SK-N-SH treated with all-trans-retinoic acid at 6 μM for 48 hours (cell line): ENCODE measurements at regions not wholly inside any gene's neighbourhood (a gene's known extent, or its start where the extent isn't known, plus 50 kb on each side); places are given as distances from the start of the nearest gene placed in this dataset.
"Not testable (repeated sequence)": the region's sequence is repeated elsewhere in the genome, so short reads cannot be mapped to it uniquely, and the experiment has no call there.

Source experiments
- ARNTL ChIP-seq: fragments of 450-650 bp; formaldehyde crosslinking; IDR thresholded peaks from 2 replicates; pipeline ENCODE4 v1.5.0; 2020; ENCODE audit warnings: low read depth, mild to moderate bottlenecking, moderate library complexity, borderline replicate concordance
- CSRNP3 ChIP-seq: fragments of 250-450 bp; sonication (Bioruptor Pico); IDR thresholded peaks from 2 replicates; pipeline ENCODE4 v1.5.1; 2021; ENCODE audit warnings: mild to moderate bottlenecking, moderate library complexity
- GLIS3 ChIP-seq: fragments of 250-450 bp; sonication (Bioruptor Pico); IDR thresholded peaks from 2 replicates; pipeline ENCODE4 v1.5.0; 2020; ENCODE audit warnings: mild to moderate bottlenecking, moderate library complexity
- PATZ1 ChIP-seq: fragments of 250-450 bp; sonication (Bioruptor Pico); IDR thresholded peaks from 2 replicates; pipeline ENCODE4 v1.8.0; 2020; ENCODE audit warnings: mild to moderate bottlenecking, moderate library complexity, borderline replicate concordance
- POU6F1 ChIP-seq: fragments of 250-450 bp; sonication (Bioruptor Pico); IDR thresholded peaks from 2 replicates; pipeline ENCODE4 v1.8.0; 2021; ENCODE audit warnings: low read depth, mild to moderate bottlenecking, moderate library complexity, borderline replicate concordance
- RARB ChIP-seq: fragments of 250-450 bp; sonication (Bioruptor Pico); IDR thresholded peaks from 2 replicates; pipeline ENCODE4 v1.8.0; 2021; ENCODE audit warnings: mild to moderate bottlenecking, moderate library complexity
- TOX ChIP-seq: fragments of 250-450 bp; sonication (Bioruptor Pico); IDR thresholded peaks from 2 replicates; pipeline ENCODE4 v1.8.0; 2021; ENCODE audit warnings: mild to moderate bottlenecking, moderate library complexity, borderline replicate concordance
- TSHZ2 ChIP-seq: fragments of 250-450 bp; sonication (Bioruptor Pico); IDR thresholded peaks from 2 replicates; pipeline ENCODE4 v1.5.0; 2020; ENCODE audit warnings: mild to moderate bottlenecking, moderate library complexity
- ZFP30 ChIP-seq: fragments of 450-650 bp; formaldehyde crosslinking; IDR thresholded peaks from 2 replicates; pipeline ENCODE4 v1.5.0; 2022; ENCODE audit warnings: mild to moderate bottlenecking, moderate library complexity

- not testable (repeated sequence) for TF ChIP-seq POU6F1 (CRISPR knock-in tag); TSHZ2; RARB (CRISPR knock-in tag); GLIS3 (CRISPR knock-in tag); CSRNP3 (CRISPR knock-in tag); TOX; ARNTL (CRISPR knock-in tag); ZFP30 (CRISPR knock-in tag); PATZ1 (CRISPR knock-in tag)
These were observed 623.1 kb upstream of the COX7C start for GRCh38 chr5:85994653-85995052.
